K562 (cell line): ENCODE measurements at regions not wholly inside any gene's neighbourhood (a gene's known extent, or its start where the extent isn't known, plus 50 kb on each side); places are given as distances from the start of the nearest gene placed in this dataset.

Experiments
- ATAC-seq: fragments of 200-7000 bp; cut with Tn5 transposase; 3 replicates; pipeline ENCODE4 v1.9.1; 2020; ENCODE audit warnings: moderate library complexity
- BruUV-seq: library from RNA; stranded (reverse); fragments of 400-500 nt; replicated peaks from 2 replicates; lab custom pipeline; 2021; lab: Mats Ljungman, UMichigan
- CTCF ChIA-PET: fragments of 300-600 bp; formaldehyde crosslinking; extraction: SDS; loops from one replicate; lab custom pipeline; 2021; ENCODE audit warnings: low intra/inter-chr PET ratio; lab: Yijun Ruan, JAX
- POLR2A ChIA-PET: fragments of 300-600, 350-650 bp; sonication (Branson Sonifier 250); formaldehyde crosslinking; extraction: SDS; loops from one replicate; lab custom pipeline; 2021; ENCODE audit warnings: antibody characterized with exemption, inconsistent platforms; lab: Yijun Ruan, JAX
- DNase-seq, 4 experiments: peaks; one replicate each; pipeline versions ENCODE4 v3.0.0 to v3.0.0-alpha.2; 2011 to 2018; ENCODE audit warnings: low spot score in 3 of 4, mixed read lengths in 3 of 4; ENCODE audit errors: extremely low read depth in 1 of 4
- FAIRE-seq: peaks from 2 replicates; lab custom pipeline; 2011; peaks lifted over from hg19 to GRCh38; lab: Jason Lieb, UNC
- H2AFZ ChIP-seq: 2 replicates; pipeline ENCODE4 v1.6.0; 2011; ENCODE audit warnings: low read depth, low read length, control low read depth, inconsistent platforms
- H3K27ac ChIP-seq: fragments of 200-600 bp; 3 replicates; pipeline ENCODE4 v1.8.0; 2011; ENCODE audit warnings: low read depth, mild to moderate bottlenecking, control low read depth, inconsistent platforms, low read length, moderate library complexity, mixed read lengths; ENCODE audit errors: extremely low read depth
- H3K27me3 ChIP-seq, 2 experiments: fragments of 300-600 bp in 1 of 2; 2 replicates in 1 of 2; 3 replicates in 1 of 2; pipeline versions ENCODE4 v1.6.0 to v1.8.0; 2011; ENCODE audit warnings: inconsistent platforms in 2 of 2, low read length in 2 of 2, mild to moderate bottlenecking in 1 of 2, mixed read lengths in 1 of 2, moderate library complexity in 1 of 2; ENCODE audit not compliant: control insufficient read depth in 2 of 2, insufficient read depth in 2 of 2
- H3K36me3 ChIP-seq: fragments of 300-600 bp; 3 replicates; pipeline ENCODE4 v1.8.0; 2011; ENCODE audit warnings: mild to moderate bottlenecking, low read length, inconsistent platforms; ENCODE audit not compliant: control insufficient read depth, insufficient read depth
- H3K4me1 ChIP-seq, 2 experiments: fragments of 200-600 bp in 1 of 2; replicated peaks in 1 of 2; 2 replicates in 1 of 2; 3 replicates in 1 of 2; pipeline versions ENCODE4 v1.5.1 to v1.8.0; 2011; ENCODE audit warnings: inconsistent platforms in 2 of 2, low read length in 2 of 2, mild to moderate bottlenecking in 1 of 2, mixed read lengths in 1 of 2, moderate library complexity in 1 of 2; ENCODE audit not compliant: control insufficient read depth in 2 of 2, insufficient read depth in 2 of 2
- H3K4me2 ChIP-seq: 2 replicates; pipeline ENCODE4 v1.6.1; 2011; ENCODE audit warnings: low read length, control low read depth, inconsistent platforms, mixed read lengths; ENCODE audit not compliant: insufficient read depth
- H3K4me3 ChIP-seq: fragments of 200-600 bp; sonication (generic), shearing (Covaris generic); 2 replicates; pipeline ENCODE4 v1.5.1; 2016; ENCODE audit warnings: control low read depth, inconsistent platforms
- H3K79me2 ChIP-seq: fragments of 200-600 bp; 3 replicates; pipeline ENCODE4 v1.8.0; 2011; ENCODE audit warnings: low read length, inconsistent platforms; ENCODE audit not compliant: control insufficient read depth, insufficient read depth
- H3K9ac ChIP-seq, 2 experiments: 2 replicates each; pipeline versions ENCODE4 v1.6.0 to v1.6.1; 2011; ENCODE audit warnings: low read depth in 2 of 2, low read length in 2 of 2, control low read depth in 1 of 2, inconsistent platforms in 1 of 2, mild to moderate bottlenecking in 1 of 2, mixed read lengths in 1 of 2; ENCODE audit not compliant: insufficient read depth in 1 of 2
- H3K9me1 ChIP-seq: one replicate; pipeline ENCODE4 v1.6.0; 2011; ENCODE audit warnings: inconsistent platforms, mild to moderate bottlenecking, low read length, moderate library complexity; ENCODE audit not compliant: control insufficient read depth, insufficient read depth
- H3K9me3 ChIP-seq: replicated peaks from 2 replicates; pipeline ENCODE4 v1.5.1; 2011; ENCODE audit warnings: low read depth, low read length, inconsistent platforms; ENCODE audit not compliant: control insufficient read depth, insufficient read depth
- H4K20me1 ChIP-seq: replicated peaks from 2 replicates; pipeline ENCODE4 v1.6.1; 2011; ENCODE audit warnings: low read length, inconsistent platforms, mixed read lengths; ENCODE audit not compliant: control insufficient read depth, insufficient read depth
- CHD4 ChIP-seq: fragments of 200-600 bp; sonication (generic); IDR thresholded peaks from 3 replicates; pipeline ENCODE4 v1.6.1; 2012; ENCODE audit warnings: low read depth, mild to moderate bottlenecking, mixed read lengths, low read length, inconsistent platforms; ENCODE audit not compliant: insufficient read depth, insufficient replicate concordance, poor library complexity, severe bottlenecking
- COPS2 ChIP-seq: fragments of 450-650 bp; conservative IDR thresholded peaks from 2 replicates; pipeline ENCODE4 v1.6.1; 2016; ENCODE audit warnings: mild to moderate bottlenecking, moderate library complexity
- CTBP1 ChIP-seq: fragments of 450-650 bp; IDR thresholded peaks from 2 replicates; pipeline ENCODE4 v1.6.1; 2016; ENCODE audit warnings: borderline replicate concordance
- DLX4 ChIP-seq: fragments of 250-450 bp; sonication (Bioruptor Pico); IDR thresholded peaks from 2 replicates; pipeline ENCODE4 v1.6.1; 2021; ENCODE audit warnings: mild to moderate bottlenecking
- GTF2F1 ChIP-seq: IDR thresholded peaks from 2 replicates; pipeline ENCODE4 v1.6.1; 2011; ENCODE audit warnings: low read depth, low read length, improper control_type of control experiment
- RBM25 ChIP-seq: fragments of 200-400 bp; formaldehyde crosslinking; IDR thresholded peaks from 2 replicates; pipeline ENCODE4 v1.6.1; 2018; ENCODE audit warnings: low read length, low read depth, moderate library complexity; ENCODE audit not compliant: severe bottlenecking
- TAF7 ChIP-seq: fragments of 450-650 bp; IDR thresholded peaks from 2 replicates; pipeline ENCODE4 v1.6.1; 2016; ENCODE audit warnings: missing genetic modification characterization, missing compliant biosample characterization
- TCF3 ChIP-seq: sonication (generic); formaldehyde crosslinking; IDR thresholded peaks from 2 replicates; pipeline ENCODE4 v1.4.0; 2020; ENCODE audit warnings: mild to moderate bottlenecking, missing genetic modification reagents
- ZZZ3 ChIP-seq: fragments of 450-650 bp; IDR thresholded peaks from 2 replicates; pipeline ENCODE4 v1.6.1; 2016; ENCODE audit warnings: antibody characterized with exemption, mild to moderate bottlenecking, moderate library complexity
- WGBS: fragments of 100-300 bp; shearing (Covaris generic); methylation state at CpG from one replicate; pipeline ENCODE4 v1.1.6; 2016; ENCODE audit warnings: low coverage, mixed read lengths; ENCODE audit not compliant: insufficient coverage; ENCODE audit errors: missing lambda C conversion rate; 5-methylcytosine and 5-hydroxymethylcytosine counted together
- in situ Hi-C: fragments of 300-500 bp; cut with MboI; formaldehyde crosslinking; loops from 4 replicates; pipeline ENCODE4 v1.15.0; 2018; ENCODE audit warnings: inconsistent platforms, mixed read lengths
- intact Hi-C: fragments of 100-400 bp; cut with micrococcal nuclease; formaldehyde crosslinking; loops from 2 replicates; pipeline ENCODE4 v1.14.2; 2022
- TF ChIP-seq, protein P1 (sequence below), 2 experiments: fragments of 450-650 bp; IDR thresholded peaks; 2 replicates each; pipeline ENCODE4 v1.6.1; 2018; ENCODE audit warnings: mild to moderate bottlenecking in 2 of 2, low read depth in 1 of 2; ENCODE audit not compliant: partially characterized antibody in 2 of 2
- TF ChIP-seq, protein P2 (sequence below): fragments of 200-800 bp; sonication (Bioruptor generic); IDR thresholded peaks from 2 replicates; pipeline ENCODE4 v1.6.1; 2017; ENCODE audit warnings: missing genetic modification characterization, missing compliant biosample characterization

DNA sequence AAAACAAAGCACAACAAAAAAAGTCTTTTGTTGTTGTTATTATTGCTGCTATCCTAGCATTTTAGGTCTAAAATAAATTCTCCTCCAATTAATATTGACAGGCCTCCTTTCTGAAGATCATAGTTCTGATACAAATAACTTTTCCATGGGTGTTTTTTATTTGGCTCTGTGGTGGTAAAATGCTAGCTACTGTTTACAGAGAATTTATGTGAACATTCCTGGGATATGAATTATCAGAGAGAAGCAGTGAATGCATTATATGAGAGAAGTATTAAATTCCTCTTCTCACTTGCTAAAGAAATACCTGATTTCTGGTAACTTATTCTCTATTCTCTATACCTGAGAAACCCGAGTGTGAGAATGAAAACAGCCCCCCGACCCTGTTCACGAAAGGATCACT is 57.5 kb upstream of the TMCO5A start:
- DNase-seq (no peak), ATAC-seq (no peak), FAIRE-seq (no peak)
- ChIA-PET POLR2A (no interaction called here), CTCF (no interaction called here)
- no peaks in the 10 kb centered on the region for H3K36me3 ChIP-seq
- in situ Hi-C loops (loop anchor here (25.0 kb wide), 3 partner anchors 690 to 1365 kb away; no protein-coding TSS in a partner anchor), intact Hi-C loops (no loop called here)
- no peak overlapping the region for H3K27ac ChIP-seq
- no peak overlapping the region for H3K4me3 ChIP-seq
- H3K9me3 ChIP-seq: no peaks in the 10 kb centered on the region
- no peaks in the 10 kb centered on the region for H3K27me3 ChIP-seq
- H3K4me1 ChIP-seq: no peaks in the 10 kb centered on the region
- H3K9ac ChIP-seq: no peak overlapping the region
- no peaks in the 10 kb centered on the region for H3K79me2 ChIP-seq
- H3K4me2 ChIP-seq: no peak overlapping the region
- H4K20me1 ChIP-seq: no peaks in the 10 kb centered on the region
- no peak overlapping the region for H2AFZ ChIP-seq
- 0% methylated on average over 2 of the region's 3 CpGs for WGBS
- no peaks in the 10 kb centered on the region for H3K9me1 ChIP-seq
- BruUV-seq: no TSS peak
- TF ChIP-seq TCF3 (CRISPR knock-in tag): no peak
- TF ChIP-seq CHD4: no peak
- no peak for TF ChIP-seq DLX4 (CRISPR knock-in tag)
- no peak for TF ChIP-seq COPS2
- no peak for TF ChIP-seq CTBP1
- TF ChIP-seq RBM25: no peak
- no peak for TF ChIP-seq TAF7 (tag)
- TF ChIP-seq, protein P1, sequence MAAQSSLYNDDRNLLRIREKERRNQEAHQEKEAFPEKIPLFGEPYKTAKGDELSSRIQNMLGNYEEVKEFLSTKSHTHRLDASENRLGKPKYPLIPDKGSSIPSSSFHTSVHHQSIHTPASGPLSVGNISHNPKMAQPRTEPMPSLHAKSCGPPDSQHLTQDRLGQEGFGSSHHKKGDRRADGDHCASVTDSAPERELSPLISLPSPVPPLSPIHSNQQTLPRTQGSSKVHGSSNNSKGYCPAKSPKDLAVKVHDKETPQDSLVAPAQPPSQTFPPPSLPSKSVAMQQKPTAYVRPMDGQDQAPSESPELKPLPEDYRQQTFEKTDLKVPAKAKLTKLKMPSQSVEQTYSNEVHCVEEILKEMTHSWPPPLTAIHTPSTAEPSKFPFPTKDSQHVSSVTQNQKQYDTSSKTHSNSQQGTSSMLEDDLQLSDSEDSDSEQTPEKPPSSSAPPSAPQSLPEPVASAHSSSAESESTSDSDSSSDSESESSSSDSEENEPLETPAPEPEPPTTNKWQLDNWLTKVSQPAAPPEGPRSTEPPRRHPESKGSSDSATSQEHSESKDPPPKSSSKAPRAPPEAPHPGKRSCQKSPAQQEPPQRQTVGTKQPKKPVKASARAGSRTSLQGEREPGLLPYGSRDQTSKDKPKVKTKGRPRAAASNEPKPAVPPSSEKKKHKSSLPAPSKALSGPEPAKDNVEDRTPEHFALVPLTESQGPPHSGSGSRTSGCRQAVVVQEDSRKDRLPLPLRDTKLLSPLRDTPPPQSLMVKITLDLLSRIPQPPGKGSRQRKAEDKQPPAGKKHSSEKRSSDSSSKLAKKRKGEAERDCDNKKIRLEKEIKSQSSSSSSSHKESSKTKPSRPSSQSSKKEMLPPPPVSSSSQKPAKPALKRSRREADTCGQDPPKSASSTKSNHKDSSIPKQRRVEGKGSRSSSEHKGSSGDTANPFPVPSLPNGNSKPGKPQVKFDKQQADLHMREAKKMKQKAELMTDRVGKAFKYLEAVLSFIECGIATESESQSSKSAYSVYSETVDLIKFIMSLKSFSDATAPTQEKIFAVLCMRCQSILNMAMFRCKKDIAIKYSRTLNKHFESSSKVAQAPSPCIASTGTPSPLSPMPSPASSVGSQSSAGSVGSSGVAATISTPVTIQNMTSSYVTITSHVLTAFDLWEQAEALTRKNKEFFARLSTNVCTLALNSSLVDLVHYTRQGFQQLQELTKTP (IDR thresholded peaks at IDR 0.05; ENCODE audit: low read depth in 1 of 2, partially characterized antibody in 2 of 2): no peak
- no peak for TF ChIP-seq ZZZ3
- TF ChIP-seq GTF2F1: no peak
- TF ChIP-seq, protein P2, sequence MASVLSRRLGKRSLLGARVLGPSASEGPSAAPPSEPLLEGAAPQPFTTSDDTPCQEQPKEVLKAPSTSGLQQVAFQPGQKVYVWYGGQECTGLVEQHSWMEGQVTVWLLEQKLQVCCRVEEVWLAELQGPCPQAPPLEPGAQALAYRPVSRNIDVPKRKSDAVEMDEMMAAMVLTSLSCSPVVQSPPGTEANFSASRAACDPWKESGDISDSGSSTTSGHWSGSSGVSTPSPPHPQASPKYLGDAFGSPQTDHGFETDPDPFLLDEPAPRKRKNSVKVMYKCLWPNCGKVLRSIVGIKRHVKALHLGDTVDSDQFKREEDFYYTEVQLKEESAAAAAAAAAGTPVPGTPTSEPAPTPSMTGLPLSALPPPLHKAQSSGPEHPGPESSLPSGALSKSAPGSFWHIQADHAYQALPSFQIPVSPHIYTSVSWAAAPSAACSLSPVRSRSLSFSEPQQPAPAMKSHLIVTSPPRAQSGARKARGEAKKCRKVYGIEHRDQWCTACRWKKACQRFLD (CRISPR knock-in tag): no peak
